ENCODE measurements at regions not wholly inside any gene's neighbourhood (a gene's known extent, or its start where the extent isn't known, plus 50 kb on each side); places are given as distances from the start of the nearest gene placed in this dataset.

DNA sequence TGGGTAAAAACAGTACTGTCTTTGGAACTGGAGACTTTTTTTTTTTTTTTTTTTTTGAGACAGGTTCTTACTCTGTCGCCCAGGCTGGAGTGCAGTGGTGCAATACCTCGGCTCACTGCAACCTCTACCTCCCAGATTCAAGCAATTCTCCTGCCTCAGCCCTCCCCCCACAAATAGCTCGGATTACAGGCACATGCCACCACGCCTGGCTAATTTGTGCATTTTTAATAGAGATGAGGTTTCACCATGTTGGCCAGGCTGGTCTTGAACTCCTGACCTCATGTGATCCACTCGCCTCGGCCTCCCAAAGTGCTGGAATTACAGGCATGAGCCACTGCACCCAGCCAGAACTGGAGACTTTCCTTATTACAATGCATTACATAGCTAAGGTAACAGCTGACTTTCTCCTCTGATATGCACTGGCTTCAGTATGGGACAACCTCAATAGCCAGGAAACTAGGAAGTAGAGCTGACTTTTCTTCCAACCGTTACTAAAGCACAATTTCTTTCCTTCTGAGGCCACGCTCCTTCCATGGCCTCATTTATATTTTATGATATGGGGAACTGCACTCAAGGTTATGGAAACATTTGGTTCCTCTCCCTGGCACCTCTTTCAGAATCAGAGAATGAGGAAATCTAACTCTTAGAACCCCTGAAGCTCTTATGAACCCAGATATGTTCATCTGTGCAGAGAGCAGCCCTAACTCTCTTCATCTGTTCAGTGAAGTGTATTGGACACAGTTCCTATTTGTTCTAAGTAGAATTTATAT lies 53.5 kb upstream of the FAM9B start:
- H3K4me1 ChIP-seq (ENCODE audit: control insufficient read depth, extremely low read depth, insufficient read depth, low read length), result no peaks in the 10 kb centered on the region
- peaks cover 5% of the 10 kb centered on the region for H3K27me3 ChIP-seq (ENCODE audit: control insufficient read depth, extremely low read depth, insufficient read depth, low read length)
- H3K9me3 ChIP-seq (ENCODE audit: control insufficient read depth, low read depth, low read length), result no peaks in the 10 kb centered on the region
- no peak overlapping the region for H3K4me2 ChIP-seq (ENCODE audit: control insufficient read depth, extremely low read depth, insufficient read depth, low read depth, low read length)
- no peak overlapping the region for H2AFZ ChIP-seq (ENCODE audit: control insufficient read depth, low read length)
- no peak for FAIRE-seq
- H3K9ac ChIP-seq (ENCODE audit: control insufficient read depth, extremely low read depth, insufficient read depth, low read length), result no peak overlapping the region
- H3K4me3 ChIP-seq (ENCODE audit: control insufficient read depth in 2 of 3, extremely low read depth in 1 of 3, insufficient read depth in 2 of 3, low read depth in 1 of 3, low read length in 3 of 3), result no peak overlapping the region
- dilution Hi-C loops (cut with MboI; ENCODE audit: extremely low pct_ligation_motif_present, low sequenced_read_pairs), result no loop called here
- DNase-seq (ENCODE audit: low read depth, low spot score), result no peak
- no peaks in the 10 kb centered on the region for H3K79me2 ChIP-seq (ENCODE audit: control insufficient read depth, insufficient read depth, low read length)
- H4K20me1 ChIP-seq (ENCODE audit: control insufficient read depth, extremely low read depth, insufficient read depth, low read length), result no peaks in the 10 kb centered on the region
- TF ChIP-seq, protein P1, sequence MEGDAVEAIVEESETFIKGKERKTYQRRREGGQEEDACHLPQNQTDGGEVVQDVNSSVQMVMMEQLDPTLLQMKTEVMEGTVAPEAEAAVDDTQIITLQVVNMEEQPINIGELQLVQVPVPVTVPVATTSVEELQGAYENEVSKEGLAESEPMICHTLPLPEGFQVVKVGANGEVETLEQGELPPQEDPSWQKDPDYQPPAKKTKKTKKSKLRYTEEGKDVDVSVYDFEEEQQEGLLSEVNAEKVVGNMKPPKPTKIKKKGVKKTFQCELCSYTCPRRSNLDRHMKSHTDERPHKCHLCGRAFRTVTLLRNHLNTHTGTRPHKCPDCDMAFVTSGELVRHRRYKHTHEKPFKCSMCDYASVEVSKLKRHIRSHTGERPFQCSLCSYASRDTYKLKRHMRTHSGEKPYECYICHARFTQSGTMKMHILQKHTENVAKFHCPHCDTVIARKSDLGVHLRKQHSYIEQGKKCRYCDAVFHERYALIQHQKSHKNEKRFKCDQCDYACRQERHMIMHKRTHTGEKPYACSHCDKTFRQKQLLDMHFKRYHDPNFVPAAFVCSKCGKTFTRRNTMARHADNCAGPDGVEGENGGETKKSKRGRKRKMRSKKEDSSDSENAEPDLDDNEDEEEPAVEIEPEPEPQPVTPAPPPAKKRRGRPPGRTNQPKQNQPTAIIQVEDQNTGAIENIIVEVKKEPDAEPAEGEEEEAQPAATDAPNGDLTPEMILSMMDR (optimal IDR thresholded peaks at IDR 0.05 in 1 of 3, IDR thresholded peaks at IDR 0.05 in 1 of 3, conservative IDR thresholded peaks at IDR 0.05 in 1 of 3; ENCODE audit: extremely low read depth in 1 of 3, insufficient read depth in 2 of 3, low read length in 3 of 3), result no peak
- no peak for TF ChIP-seq EZH2 (IDR thresholded peaks at IDR 0.05; ENCODE audit: low read length)
- H3K9me1 ChIP-seq (ENCODE audit: control insufficient read depth, extremely low read depth, insufficient read depth, low read length), result no peaks in the 10 kb centered on the region
- H3K36me3 ChIP-seq (ENCODE audit: control insufficient read depth in 2 of 2, extremely low read depth in 1 of 2, insufficient read depth in 2 of 2, low read length in 2 of 2), result no peaks in the 10 kb centered on the region
- no peak overlapping the region for H3K27ac ChIP-seq (ENCODE audit: control insufficient read depth, insufficient read depth, low read length)

DNA sequence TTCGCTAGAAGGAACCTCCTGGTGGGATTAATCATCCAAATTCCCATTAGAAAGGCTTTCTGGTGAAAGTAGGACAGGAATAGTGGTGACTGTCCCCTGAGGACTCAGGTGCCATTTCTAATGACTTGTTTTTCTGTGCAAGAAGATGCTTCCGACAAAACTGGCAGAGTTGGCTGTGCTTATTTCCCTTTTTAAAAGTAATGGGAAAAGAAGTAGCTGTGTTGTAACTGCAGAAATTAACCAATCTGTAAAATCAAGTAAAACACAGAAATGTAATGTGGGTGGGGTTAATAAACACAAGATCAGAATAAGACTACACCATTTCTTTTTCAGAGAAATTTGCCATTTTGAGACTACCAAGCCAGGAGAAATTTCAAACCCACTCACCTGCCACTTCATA lies 55.0 kb upstream of the FAM9B start:
- no peaks in the 10 kb centered on the region for H4K20me1 ChIP-seq (ENCODE audit: control insufficient read depth, extremely low read depth, insufficient read depth, low read length)
- no peak overlapping the region for H3K27ac ChIP-seq (ENCODE audit: control insufficient read depth, insufficient read depth, low read length)
- H3K9me3 ChIP-seq (ENCODE audit: control insufficient read depth, low read depth, low read length), result no peaks in the 10 kb centered on the region
- no peak for TF ChIP-seq EZH2 (IDR thresholded peaks at IDR 0.05; ENCODE audit: low read length)
- TF ChIP-seq, protein P1 (optimal IDR thresholded peaks at IDR 0.05 in 1 of 3, IDR thresholded peaks at IDR 0.05 in 1 of 3, conservative IDR thresholded peaks at IDR 0.05 in 1 of 3; ENCODE audit: extremely low read depth in 1 of 3, insufficient read depth in 2 of 3, low read length in 3 of 3), result no peak
- H3K4me2 ChIP-seq (ENCODE audit: control insufficient read depth, extremely low read depth, insufficient read depth, low read depth, low read length), result no peak overlapping the region
- no peaks in the 10 kb centered on the region for H3K4me1 ChIP-seq (ENCODE audit: control insufficient read depth, extremely low read depth, insufficient read depth, low read length)
- no peaks in the 10 kb centered on the region for H3K36me3 ChIP-seq (ENCODE audit: control insufficient read depth in 2 of 2, extremely low read depth in 1 of 2, insufficient read depth in 2 of 2, low read length in 2 of 2)
- DNase-seq (ENCODE audit: low read depth, low spot score) (no peak), FAIRE-seq (no peak)
- no peaks in the 10 kb centered on the region for H3K79me2 ChIP-seq (ENCODE audit: control insufficient read depth, insufficient read depth, low read length)
- peaks cover 5% of the 10 kb centered on the region for H3K27me3 ChIP-seq (ENCODE audit: control insufficient read depth, extremely low read depth, insufficient read depth, low read length)
- dilution Hi-C loops (cut with MboI; ENCODE audit: extremely low pct_ligation_motif_present, low sequenced_read_pairs), result no loop called here
- no peak overlapping the region for H2AFZ ChIP-seq (ENCODE audit: control insufficient read depth, low read length)
- no peak overlapping the region for H3K4me3 ChIP-seq (ENCODE audit: control insufficient read depth in 2 of 3, extremely low read depth in 1 of 3, insufficient read depth in 2 of 3, low read depth in 1 of 3, low read length in 3 of 3)
- no peaks in the 10 kb centered on the region for H3K9me1 ChIP-seq (ENCODE audit: control insufficient read depth, extremely low read depth, insufficient read depth, low read length)
- H3K9ac ChIP-seq (ENCODE audit: control insufficient read depth, extremely low read depth, insufficient read depth, low read length), result no peak overlapping the region

Measured in keratinocyte (primary cell).